ENCODE measurements at regions not wholly inside any gene's neighbourhood (a gene's known extent, or its start where the extent isn't known, plus 50 kb on each side); places are given as distances from the start of the nearest gene placed in this dataset.

GRCh38 chr3:132262956-132263355 is 54.3 kb upstream of the ACP3 start:
- H3K4me3 ChIP-seq (ENCODE audit: low read depth, low read length): no peak overlapping the region
- DNase-seq (ENCODE audit: low read depth): no peak
- no peak for TF ChIP-seq CTCF (conservative IDR thresholded peaks at IDR 0.05; ENCODE audit: low read depth, low read length)

GRCh38 chr3:132265028-132265427 is 52.2 kb upstream of the ACP3 start:
- no peak for DNase-seq (ENCODE audit: low read depth)
- TF ChIP-seq CTCF (conservative IDR thresholded peaks at IDR 0.05; ENCODE audit: low read depth, low read length): no peak
- no peak overlapping the region for H3K4me3 ChIP-seq (ENCODE audit: low read depth, low read length)

- no peak for TF ChIP-seq CTCF (conservative IDR thresholded peaks at IDR 0.05; ENCODE audit: low read depth, low read length)
- DNase-seq (ENCODE audit: low read depth): no peak
- no peak overlapping the region for H3K4me3 ChIP-seq (ENCODE audit: low read depth, low read length)
Measured at GRCh38 chr3:132265488-132265887, 51.7 kb upstream of the ACP3 start.

GRCh38 chr3:132267391-132267993 is 49.7 kb upstream of the ACP3 start:
- no peak overlapping the region for H3K4me3 ChIP-seq (ENCODE audit: low read depth, low read length)
- TF ChIP-seq CTCF (conservative IDR thresholded peaks at IDR 0.05; ENCODE audit: low read depth, low read length): no peak
- no peak for DNase-seq (ENCODE audit: low read depth)
